SK-N-MC (cell line): ENCODE measurements at regions not wholly inside any gene's neighbourhood (a gene's known extent, or its start where the extent isn't known, plus 50 kb on each side); places are given as distances from the start of the nearest gene placed in this dataset.
"Not testable (repeated sequence)": the region's sequence is repeated elsewhere in the genome, so short reads cannot be mapped to it uniquely, and the experiment has no call there.

Experiments used
- DNase-seq: peaks from one replicate; pipeline ENCODE4 v3.0.0-alpha.2; 2011; ENCODE audit warnings: low read depth, low spot score
- H3K27ac ChIP-seq: fragments of 200-600 bp; sonication (generic); 2 replicates; pipeline ENCODE4 v1.5.1; 2016; ENCODE audit warnings: mixed run types
- H3K36me3 ChIP-seq: fragments of 200-600 bp; sonication (generic); 2 replicates; pipeline ENCODE4 v1.6.1; 2017; ENCODE audit warnings: antibody characterized with exemption, low read length, mixed read lengths; ENCODE audit not compliant: insufficient read depth
- H3K4me3 ChIP-seq: fragments of 200-600 bp; sonication (generic); 2 replicates; pipeline ENCODE4 v1.5.1; 2016
- H3K9ac ChIP-seq: fragments of 200-600 bp; sonication (generic); 2 replicates; pipeline ENCODE4 v1.8.0; 2017; ENCODE audit warnings: mixed run types, mixed read lengths; ENCODE audit not compliant: insufficient read length
- H3K9me3 ChIP-seq: fragments of 200-600 bp; sonication (generic); 2 replicates; pipeline ENCODE4 v1.6.1; 2017; ENCODE audit warnings: low read depth, mild to moderate bottlenecking, antibody characterized with exemption, low read length, moderate library complexity, mixed read lengths
- EZH2 ChIP-seq: fragments of 200-600 bp; sonication (generic); IDR thresholded peaks from one replicate; pipeline ENCODE4 v1.6.1; 2017; ENCODE audit warnings: antibody characterized with exemption
- FOXP2 ChIP-seq: optimal IDR thresholded peaks from 2 replicates; pipeline ENCODE3; 2011; ENCODE audit warnings: mild to moderate bottlenecking, moderate library complexity; ENCODE audit not compliant: insufficient read depth; ENCODE audit errors: extremely low read length, control extremely low read depth
- POLR2AphosphoS5 ChIP-seq: IDR thresholded peaks from 2 replicates; pipeline ENCODE4 v1.6.1; 2012; ENCODE audit warnings: mild to moderate bottlenecking, low read depth, low read length, borderline replicate concordance

DNA sequence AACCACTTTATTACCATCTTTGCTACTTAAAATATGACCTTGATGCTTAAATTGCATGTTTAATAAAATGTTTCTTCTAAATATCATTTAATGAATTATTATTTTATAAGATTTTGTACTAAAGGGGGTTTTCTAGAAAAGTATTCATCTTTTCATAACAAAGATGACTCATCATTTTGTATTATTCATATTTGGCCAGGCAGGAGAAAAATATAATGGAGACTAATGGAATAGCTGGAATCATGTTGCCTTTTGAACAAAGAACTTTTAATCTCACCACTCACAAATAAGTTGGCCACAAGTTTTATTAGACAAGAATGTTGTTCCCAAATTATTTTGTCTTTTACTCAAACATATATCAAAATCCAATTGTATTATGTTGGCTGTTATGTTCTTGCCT lies 882.4 kb downstream of the DSC3 start:
- Histone ChIP-seq H3K27ac (no peak overlapping the region), H3K9ac (no peak overlapping the region), H3K4me3 (no peak overlapping the region), H3K9me3 (no peaks in the 10 kb centered on the region), H3K36me3 (no peaks in the 10 kb centered on the region)
- TF ChIP-seq EZH2 (no peak), POLR2AphosphoS5 (no peak), FOXP2 (no peak)
- no peak for DNase-seq

- no peak for TF ChIP-seq EZH2
- no peak for TF ChIP-seq POLR2AphosphoS5
- no peak for TF ChIP-seq FOXP2
- H3K27ac ChIP-seq, result no peak overlapping the region
These were observed 891.8 kb downstream of the DSC3 start for GRCh38 chr18:30150586-30151250.

DNA sequence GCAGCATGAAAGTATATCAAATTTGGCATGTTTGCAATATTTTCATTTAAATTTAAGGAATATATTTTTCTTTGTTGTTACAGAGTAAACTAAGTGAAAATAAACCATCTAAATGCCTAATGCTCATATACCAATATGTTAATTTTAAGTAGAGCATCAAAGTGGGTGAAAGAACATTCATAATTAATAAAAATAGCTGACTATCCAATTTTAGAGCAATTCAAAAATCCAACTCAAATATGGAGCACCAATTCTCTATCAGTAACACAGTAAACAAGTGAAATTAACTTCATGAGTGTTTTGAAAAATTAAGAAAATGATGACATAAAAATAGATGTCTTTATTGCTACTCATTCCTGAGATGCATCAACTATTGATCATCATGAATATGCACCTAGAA lies 893.0 kb downstream of the DSC3 start:
- no peak for TF ChIP-seq POLR2AphosphoS5
- TF ChIP-seq EZH2, result no peak
- TF ChIP-seq FOXP2, result no peak
- DNase-seq, result no peak
- no peak overlapping the region for H3K4me3 ChIP-seq
- H3K36me3 ChIP-seq, result no peaks in the 10 kb centered on the region
- H3K9me3 ChIP-seq, result no peaks in the 10 kb centered on the region
- no peak overlapping the region for H3K27ac ChIP-seq
- H3K9ac ChIP-seq, result no peak overlapping the region

More at GRCh38 chr18:30150586-30151250, 891.8 kb downstream of the DSC3 start:
- H3K9me3 ChIP-seq, result no peaks in the 10 kb centered on the region
- no peak for DNase-seq
- H3K9ac ChIP-seq, result no peak overlapping the region
- H3K36me3 ChIP-seq, result no peaks in the 10 kb centered on the region
- no peak overlapping the region for H3K4me3 ChIP-seq

DNA sequence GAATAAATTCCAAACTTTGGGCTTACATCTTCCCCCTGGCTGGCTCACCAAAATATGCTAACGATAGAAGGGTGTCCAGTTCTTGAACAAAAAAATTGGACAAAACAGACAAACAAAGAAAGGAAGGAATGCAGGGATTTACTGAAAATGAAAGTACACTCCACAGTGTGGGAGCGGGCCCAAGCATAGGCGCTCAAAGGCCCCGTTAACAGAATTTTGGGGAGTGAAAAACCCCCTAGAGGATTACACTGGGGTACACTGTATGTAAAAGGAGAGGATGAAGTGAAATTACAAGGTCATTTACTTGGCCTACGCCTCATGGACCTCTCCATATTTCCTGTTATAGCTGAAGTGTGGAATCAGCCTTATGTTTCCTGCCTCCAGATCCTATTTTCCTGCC lies 899.7 kb downstream of the DSC3 start:
- H3K36me3 ChIP-seq, result no peaks in the 10 kb centered on the region
- no peak for DNase-seq
- no peak overlapping the region for H3K4me3 ChIP-seq
- no peak overlapping the region for H3K9ac ChIP-seq
- no peak for TF ChIP-seq FOXP2
- TF ChIP-seq EZH2, result no peak
- no peak for TF ChIP-seq POLR2AphosphoS5
- no peak overlapping the region for H3K27ac ChIP-seq
- H3K9me3 ChIP-seq, result no peaks in the 10 kb centered on the region

- DNase-seq, result no peak
- Histone ChIP-seq H3K9me3 (no peaks in the 10 kb centered on the region), H3K36me3 (no peaks in the 10 kb centered on the region), H3K9ac (no peak overlapping the region), H3K27ac (no peak overlapping the region), H3K4me3 (no peak overlapping the region)
- no peak for TF ChIP-seq EZH2
- no peak for TF ChIP-seq FOXP2
These were observed 900.3 kb downstream of the DSC3 start for GRCh38 chr18:30142248-30142647.

DNA sequence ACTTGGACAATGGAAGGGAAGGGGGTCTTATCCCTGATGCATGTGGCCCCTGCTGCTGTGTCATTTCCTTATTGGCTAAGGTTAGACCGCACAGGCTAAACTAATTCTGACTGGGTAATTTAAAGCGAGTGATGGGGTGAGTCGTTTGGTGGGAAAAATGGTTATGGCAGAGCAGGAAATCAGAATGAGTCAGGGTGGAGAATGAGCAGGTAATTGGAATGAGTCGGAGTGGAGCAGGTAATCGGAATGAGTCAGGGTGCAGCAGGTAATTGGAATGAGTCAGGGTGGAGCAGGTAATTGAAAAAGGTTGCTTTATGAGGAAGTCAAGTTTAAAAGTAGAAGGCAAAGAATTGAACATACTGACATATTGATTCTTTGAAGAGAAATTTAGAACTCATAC lies 901.0 kb downstream of the DSC3 start:
- not testable (repeated sequence) for H3K27ac ChIP-seq, DNase-seq, H3K4me3 ChIP-seq, H3K36me3 ChIP-seq, H3K9me3 ChIP-seq, H3K9ac ChIP-seq

DNA sequence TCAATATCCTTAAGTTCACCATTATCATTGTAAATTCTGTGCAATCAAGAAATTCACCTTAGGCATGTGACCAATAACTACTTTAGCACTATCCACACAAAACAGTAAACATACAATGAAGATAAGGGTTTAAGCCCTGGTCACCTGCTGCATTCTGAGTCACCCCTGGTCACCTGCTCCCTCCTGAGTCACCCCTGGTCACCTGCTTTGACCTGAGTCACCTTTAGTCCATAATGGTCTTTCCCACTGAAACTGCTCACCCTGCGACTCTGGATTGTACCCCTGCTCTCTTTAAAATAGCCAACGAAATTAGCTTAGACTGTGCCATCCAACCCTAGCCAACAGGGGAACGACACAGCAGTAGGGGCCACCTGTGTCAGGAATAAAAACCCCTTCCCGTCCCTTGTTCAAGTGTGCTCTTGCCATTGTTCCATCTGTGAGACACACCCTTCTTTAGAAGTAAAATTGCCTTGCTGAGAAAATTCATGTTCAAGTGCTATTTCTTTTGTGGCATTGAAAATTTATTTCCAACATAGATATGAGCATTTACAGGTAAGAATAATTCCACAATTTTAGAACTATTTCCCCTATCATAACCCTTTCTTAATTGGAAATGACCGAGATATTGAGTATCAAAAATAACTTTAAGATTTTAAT lies 902.8 kb downstream of the DSC3 start:
- no peak overlapping the region for H3K27ac ChIP-seq
- no peaks in the 10 kb centered on the region for H3K9me3 ChIP-seq
- TF ChIP-seq EZH2, result no peak
- TF ChIP-seq POLR2AphosphoS5, result no peak
- no peak for TF ChIP-seq FOXP2
- no peak overlapping the region for H3K9ac ChIP-seq
- no peaks in the 10 kb centered on the region for H3K36me3 ChIP-seq
- DNase-seq, result no peak
- H3K4me3 ChIP-seq, result no peak overlapping the region

- H3K27ac ChIP-seq, result no peak overlapping the region
- no peak for DNase-seq
- TF ChIP-seq POLR2AphosphoS5 (no peak), FOXP2 (no peak), EZH2 (no peak)
- H3K36me3 ChIP-seq, result no peaks in the 10 kb centered on the region
- no peak overlapping the region for H3K9ac ChIP-seq
- H3K4me3 ChIP-seq, result no peak overlapping the region
- H3K9me3 ChIP-seq, result no peaks in the 10 kb centered on the region
These were observed 906.6 kb downstream of the DSC3 start for GRCh38 chr18:30135938-30136337.

GRCh38 chr18:30134020-30134419 lies 908.5 kb downstream of the DSC3 start:
- Histone ChIP-seq H3K4me3 (no peak overlapping the region), H3K36me3 (no peaks in the 10 kb centered on the region), H3K9me3 (no peaks in the 10 kb centered on the region), H3K27ac (no peak overlapping the region), H3K9ac (no peak overlapping the region)
- TF ChIP-seq POLR2AphosphoS5 (no peak), EZH2 (no peak), FOXP2 (no peak)
- no peak for DNase-seq
